Peyer's patch (tissue), 4 donors: ENCODE measurements at regions not wholly inside any gene's neighbourhood (a gene's known extent, or its start where the extent isn't known, plus 50 kb on each side); places are given as distances from the start of the nearest gene placed in this dataset.
"Not testable (repeated sequence)": the region's sequence is repeated elsewhere in the genome, so short reads cannot be mapped to it uniquely, and the experiment has no call there.

Experiments used
- DNase-seq, 3 donors: peaks; one replicate each; pipeline ENCODE4 v3.0.0-alpha.2; 2017 to 2019
- H3K27ac ChIP-seq, 4 donors: fragments of 200-600 bp; sonication (generic); one replicate each; pipeline ENCODE4 v1.5.1; 2016 to 2019
- H3K27me3 ChIP-seq, 2 donors: fragments of 200-600 bp; sonication (generic); one replicate each; pipeline ENCODE4 v1.5.1; 2019
- H3K36me3 ChIP-seq, 3 donors: fragments of 200-600 bp; sonication (generic); one replicate each; pipeline ENCODE4 v1.5.1; 2016 to 2019
- H3K4me1 ChIP-seq, 4 donors: fragments of 200-600 bp; sonication (generic); one replicate each; pipeline ENCODE4 v1.5.1; 2016 to 2019
- H3K4me3 ChIP-seq, 4 donors: fragments of 200-600 bp; sonication (generic); 1 replicate in 3 of 4; 2 replicates in 1 of 4; pipeline ENCODE4 v1.5.1; 2016 to 2019; ENCODE audit warnings: mild to moderate bottlenecking in 1 of 4
- H3K9me3 ChIP-seq, 4 donors: fragments of 200-600 bp; sonication (generic); one replicate each; pipeline ENCODE4 v1.5.1; 2016 to 2019; ENCODE audit warnings: mild to moderate bottlenecking in 1 of 4
- POLR2A ChIP-seq, 2 donors: fragments of 450-650 bp; IDR thresholded peaks; one replicate each; pipeline ENCODE4 v1.5.1; 2017; ENCODE audit warnings: antibody characterized with exemption in 2 of 2, mild to moderate bottlenecking in 2 of 2, moderate library complexity in 2 of 2
- TF ChIP-seq, protein P1 (sequence below), 6 experiments: fragments of 450-650 bp in 4 of 6; fragments of 200-600 bp in 2 of 6; sonication (generic) in 1 of 6; IDR thresholded peaks; one replicate each; pipeline ENCODE4 v1.5.1; 2017 to 2019; ENCODE audit warnings: antibody characterized with exemption in 6 of 6, mild to moderate bottlenecking in 3 of 6, moderate library complexity in 1 of 6

DNA sequence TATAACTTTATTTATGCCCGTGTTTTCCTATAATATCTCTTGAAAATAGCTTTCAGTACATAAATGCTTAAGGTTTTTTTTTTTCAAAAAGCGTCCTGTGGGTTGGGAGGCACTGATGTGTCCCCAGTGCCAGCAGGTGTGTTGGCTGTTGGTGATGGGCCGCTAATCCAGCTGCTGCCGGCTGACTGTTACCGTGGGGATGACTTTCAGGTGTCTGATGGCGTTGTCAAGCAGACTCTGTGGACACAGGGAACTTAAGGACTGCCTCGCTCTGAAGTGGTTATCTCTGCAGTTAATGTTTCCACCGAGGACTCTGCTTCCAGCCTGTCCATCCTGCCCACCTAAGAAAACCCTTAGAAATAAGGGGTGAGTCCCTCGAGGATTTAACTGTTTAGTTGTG, 94.5 kb downstream of the ANKRD10 start:
- Histone ChIP-seq H3K4me3 (no peak overlapping the region), H3K4me1 (peaks cover 0 to 6% (median 0%) of the 10 kb centered on the region in 4 donors), H3K27me3 (no peaks in the 10 kb centered on the region), H3K36me3 (no peaks in the 10 kb centered on the region), H3K9me3 (no peaks in the 10 kb centered on the region), H3K27ac (no peak overlapping the region)
- no peak for TF ChIP-seq POLR2A (IDR thresholded peaks at IDR 0.05)
- TF ChIP-seq, protein P1, sequence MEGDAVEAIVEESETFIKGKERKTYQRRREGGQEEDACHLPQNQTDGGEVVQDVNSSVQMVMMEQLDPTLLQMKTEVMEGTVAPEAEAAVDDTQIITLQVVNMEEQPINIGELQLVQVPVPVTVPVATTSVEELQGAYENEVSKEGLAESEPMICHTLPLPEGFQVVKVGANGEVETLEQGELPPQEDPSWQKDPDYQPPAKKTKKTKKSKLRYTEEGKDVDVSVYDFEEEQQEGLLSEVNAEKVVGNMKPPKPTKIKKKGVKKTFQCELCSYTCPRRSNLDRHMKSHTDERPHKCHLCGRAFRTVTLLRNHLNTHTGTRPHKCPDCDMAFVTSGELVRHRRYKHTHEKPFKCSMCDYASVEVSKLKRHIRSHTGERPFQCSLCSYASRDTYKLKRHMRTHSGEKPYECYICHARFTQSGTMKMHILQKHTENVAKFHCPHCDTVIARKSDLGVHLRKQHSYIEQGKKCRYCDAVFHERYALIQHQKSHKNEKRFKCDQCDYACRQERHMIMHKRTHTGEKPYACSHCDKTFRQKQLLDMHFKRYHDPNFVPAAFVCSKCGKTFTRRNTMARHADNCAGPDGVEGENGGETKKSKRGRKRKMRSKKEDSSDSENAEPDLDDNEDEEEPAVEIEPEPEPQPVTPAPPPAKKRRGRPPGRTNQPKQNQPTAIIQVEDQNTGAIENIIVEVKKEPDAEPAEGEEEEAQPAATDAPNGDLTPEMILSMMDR (IDR thresholded peaks at IDR 0.05), result no peak
- no peak for DNase-seq

DNA sequence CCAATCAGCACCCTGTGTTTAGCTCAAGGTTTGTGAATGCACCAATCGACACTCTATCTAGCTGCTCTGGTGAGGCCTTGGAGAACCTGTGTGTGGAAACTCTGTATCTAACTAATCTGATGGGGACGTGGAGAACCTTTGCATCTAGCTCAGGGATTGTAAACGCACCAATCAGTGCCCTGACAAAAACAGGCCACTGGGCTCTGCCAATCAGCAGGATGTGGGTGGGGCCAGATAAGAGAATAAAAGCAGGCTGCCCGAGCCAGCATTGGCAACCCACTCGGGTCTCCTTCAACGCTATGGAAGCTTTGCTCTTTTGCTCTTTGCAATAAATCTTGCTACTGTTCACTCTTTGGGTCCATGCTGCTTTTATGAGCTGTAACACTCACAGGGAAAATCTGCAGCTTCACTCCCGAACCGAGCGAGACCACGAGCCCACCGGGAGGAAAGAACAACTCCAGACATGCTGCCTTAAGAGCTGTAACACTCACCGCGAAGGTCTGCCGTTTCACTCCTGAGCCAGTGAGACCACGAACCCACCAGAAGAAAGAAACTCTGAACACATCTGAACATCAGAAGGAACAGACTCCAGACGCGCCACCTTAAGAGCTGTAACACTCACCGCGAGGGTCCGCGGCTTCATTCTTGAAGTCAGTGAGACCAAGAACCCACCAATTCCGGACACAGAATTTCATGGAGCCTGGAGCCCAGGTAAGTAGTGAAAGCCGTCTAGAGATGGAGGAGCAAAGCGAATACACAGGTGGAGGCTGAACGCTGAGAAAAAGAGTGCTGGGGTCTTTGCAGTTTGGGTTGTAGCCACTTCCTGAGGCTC, 92.8 kb downstream of the ANKRD10 start:
- H3K27ac ChIP-seq, result not testable (repeated sequence)

DNA sequence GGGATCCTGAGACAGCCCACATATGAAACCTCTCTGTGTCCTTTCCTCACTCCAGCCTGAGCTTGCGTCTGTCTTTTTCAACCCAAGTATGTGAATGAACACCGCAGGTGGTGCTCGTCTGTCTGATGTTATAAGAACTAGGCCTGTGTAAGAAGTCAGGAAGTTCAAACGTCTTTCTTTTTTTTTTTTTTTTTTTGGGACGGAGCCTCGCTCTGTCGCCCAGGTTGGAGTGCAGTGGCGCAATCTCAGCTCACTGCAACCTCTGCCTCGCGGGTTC, 92.3 kb downstream of the ANKRD10 start:
- Histone ChIP-seq H3K4me3 (no peak overlapping the region), H3K9me3 (no peaks in the 10 kb centered on the region), H3K36me3 (no peaks in the 10 kb centered on the region), H3K4me1 (peaks cover 0 to 6% (median 0%) of the 10 kb centered on the region in 4 donors), H3K27me3 (no peaks in the 10 kb centered on the region), H3K27ac (no peak overlapping the region)
- no peak for DNase-seq
- TF ChIP-seq POLR2A (IDR thresholded peaks at IDR 0.05), result no peak
- TF ChIP-seq, protein P1 (IDR thresholded peaks at IDR 0.05), result no peak

More for the DNA sequence above, 92.8 kb downstream of the ANKRD10 start:
- not testable (repeated sequence) for H3K9me3 ChIP-seq, H3K4me1 ChIP-seq, H3K36me3 ChIP-seq, H3K27me3 ChIP-seq, DNase-seq, H3K4me3 ChIP-seq

DNA sequence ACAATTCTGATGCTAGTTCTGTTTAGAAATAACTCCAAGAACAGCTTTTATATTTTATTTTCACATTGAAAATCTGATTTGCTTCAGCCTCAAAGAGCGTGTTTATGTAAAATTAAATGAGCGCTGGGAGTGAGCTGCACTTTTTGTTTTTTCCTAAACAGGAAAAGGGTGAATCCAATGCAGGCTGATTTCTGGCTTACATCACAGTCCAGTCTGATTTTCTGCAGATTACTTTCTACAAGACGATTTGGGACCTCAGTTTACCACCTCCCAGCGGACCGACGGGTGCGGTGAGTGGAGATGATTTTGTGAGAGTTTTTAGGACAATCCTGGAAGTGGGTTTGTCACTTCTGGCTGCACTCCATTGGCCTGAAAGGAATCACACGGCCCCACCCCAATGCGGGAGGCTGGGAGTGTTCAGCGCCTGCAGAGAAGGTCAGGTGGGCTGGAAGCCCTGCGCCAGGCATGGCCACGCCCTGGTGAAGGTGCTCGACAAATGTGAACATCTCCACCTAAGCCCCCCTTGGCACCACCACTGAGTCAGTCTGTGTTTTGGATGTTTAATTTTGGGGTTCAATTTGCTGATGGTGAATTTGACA, 90.1 kb downstream of the ANKRD10 start:
- no peak for TF ChIP-seq POLR2A (IDR thresholded peaks at IDR 0.05)
- TF ChIP-seq, protein P1 (IDR thresholded peaks at IDR 0.05), result no peak
- H3K4me3 ChIP-seq, result peak overlapping the region in 1 of 4 donors; percentile 8

DNA sequence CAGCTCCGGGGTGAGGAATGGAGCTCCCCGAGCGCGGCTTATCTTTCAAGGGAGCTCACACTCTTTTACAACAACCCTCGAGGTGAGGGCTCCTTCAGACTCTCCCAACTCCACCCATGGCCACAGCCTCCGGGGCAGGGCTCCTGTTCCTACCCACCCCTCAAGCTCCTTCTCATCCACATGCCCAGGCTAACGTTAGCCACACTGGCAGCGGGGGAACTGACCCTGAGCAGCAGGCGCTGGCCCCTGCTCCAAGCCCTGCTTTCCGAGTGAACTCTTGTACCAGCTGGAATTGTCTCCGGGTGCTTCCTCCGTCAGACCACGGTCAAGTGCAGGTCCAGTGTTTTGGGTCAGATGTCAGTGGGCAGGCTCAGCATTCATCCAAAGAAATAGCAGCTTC, 89.4 kb downstream of the ANKRD10 start:
- H3K36me3 ChIP-seq, result no peaks in the 10 kb centered on the region
- H3K27me3 ChIP-seq, result no peaks in the 10 kb centered on the region
- H3K27ac ChIP-seq, result no peak overlapping the region
- DNase-seq, result no peak
- H3K4me1 ChIP-seq, result no peaks in the 10 kb centered on the region
- no peaks in the 10 kb centered on the region for H3K9me3 ChIP-seq
- no peak for TF ChIP-seq POLR2A (IDR thresholded peaks at IDR 0.05)
- TF ChIP-seq, protein P1 (IDR thresholded peaks at IDR 0.05), result no peak
- H3K4me3 ChIP-seq, result no peak overlapping the region

More for the DNA sequence above, 90.1 kb downstream of the ANKRD10 start:
- no peak for DNase-seq
- Histone ChIP-seq H3K27ac (no peak overlapping the region), H3K36me3 (no peaks in the 10 kb centered on the region), H3K4me1 (no peaks in the 10 kb centered on the region), H3K27me3 (no peaks in the 10 kb centered on the region), H3K9me3 (no peaks in the 10 kb centered on the region)

DNA sequence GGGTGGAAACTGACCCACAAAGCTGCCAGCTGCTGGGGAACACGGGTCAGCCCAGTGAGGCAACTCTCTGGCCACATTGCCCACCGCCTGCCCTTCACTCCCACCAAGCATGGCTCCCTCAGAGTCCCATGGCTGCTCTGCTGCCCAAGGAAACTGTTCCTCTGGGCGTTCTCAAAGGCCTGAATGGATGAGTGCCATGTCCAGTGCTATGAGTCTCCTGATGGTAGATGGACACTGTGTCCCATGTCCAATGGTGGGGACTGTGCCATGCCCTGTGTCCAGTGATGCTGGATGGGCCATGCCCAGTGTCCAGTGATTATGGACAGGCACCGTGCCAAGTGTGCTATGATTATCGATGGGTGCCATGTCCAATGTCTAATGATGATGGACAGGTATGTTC, 88.8 kb downstream of the ANKRD10 start:
- no peaks in the 10 kb centered on the region for H3K27me3 ChIP-seq
- DNase-seq, result no peak
- no peaks in the 10 kb centered on the region for H3K9me3 ChIP-seq
- no peaks in the 10 kb centered on the region for H3K4me1 ChIP-seq
- H3K36me3 ChIP-seq, result no peaks in the 10 kb centered on the region
- no peak overlapping the region for H3K27ac ChIP-seq
- TF ChIP-seq POLR2A (IDR thresholded peaks at IDR 0.05), result no peak
- TF ChIP-seq, protein P1 (IDR thresholded peaks at IDR 0.05), result no peak
- no peak overlapping the region for H3K4me3 ChIP-seq
